ENCODE measurements at regions not wholly inside any gene's neighbourhood (a gene's known extent, or its start where the extent isn't known, plus 50 kb on each side); places are given as distances from the start of the nearest gene placed in this dataset.

DNA sequence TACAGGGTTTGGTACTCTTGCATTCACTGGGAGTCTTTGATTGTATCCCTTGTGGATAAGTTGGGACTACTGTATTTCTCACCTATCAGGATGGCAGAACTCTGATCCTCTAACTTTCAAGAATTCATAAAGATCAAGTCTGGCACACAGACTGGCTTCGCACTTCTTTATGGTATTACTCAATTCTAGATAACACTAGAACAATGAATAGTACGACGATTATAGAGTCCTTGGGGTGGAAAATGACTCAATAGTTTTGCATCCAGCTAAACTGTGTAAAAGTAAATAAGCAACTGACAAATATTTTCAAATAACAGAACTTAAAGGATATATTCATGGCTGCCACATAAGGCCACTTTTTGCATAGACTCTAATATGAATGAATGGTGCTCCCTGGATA lies 103.4 kb upstream of the MEX3C start:
- DNase-seq (ENCODE audit: low read depth, low spot score) (no peak), FAIRE-seq (no peak), ATAC-seq (peak; percentile 24; the same call in 1 of the 3 replicates)
- intact Hi-C loops (cut with micrococcal nuclease; ENCODE audit: unreplicated experiment) (no loop called here), in situ Hi-C loops (cut with MboI) (no loop called here)
- POLR2A ChIA-PET, result no interaction called here
- SMC1A ChIA-PET (ENCODE audit: uncharacterized antibody, unreplicated experiment), result no interaction called here
- no peak overlapping the region for H3K9ac ChIP-seq (ENCODE audit: control insufficient read depth, insufficient read depth, low read length)
- no peaks in the 10 kb centered on the region for H4K20me1 ChIP-seq (ENCODE audit: control insufficient read depth, insufficient read depth)
- RAD21 ChIA-PET (ENCODE audit: unreplicated experiment), result no interaction called here
- no peak overlapping the region for H3K4me2 ChIP-seq (ENCODE audit: control insufficient read depth, insufficient read depth)
- H3K36me3 ChIP-seq (ENCODE audit: control insufficient read depth in 2 of 2, insufficient read depth in 2 of 2, low read length in 1 of 2), result no peaks in the 10 kb centered on the region
- no peaks in the 10 kb centered on the region for H3K9me3 ChIP-seq (replicated peaks; ENCODE audit: control insufficient read depth, insufficient read depth, low read length)
- no TSS peak for BruUV-seq (replicated peaks)
- H3K4me3 ChIP-seq, result no peak overlapping the region
- H2AFZ ChIP-seq (ENCODE audit: control insufficient read depth, low read depth, low read length), result no peak overlapping the region
- no peaks in the 10 kb centered on the region for H3K79me2 ChIP-seq (ENCODE audit: control insufficient read depth, insufficient read depth, low read length)
- no peaks in the 10 kb centered on the region for H3K4me1 ChIP-seq (ENCODE audit: control insufficient read depth, insufficient read depth, low read length)
- TF ChIP-seq FOXK2 (IDR thresholded peaks at IDR 0.05) (no peak), TCF3 (IDR thresholded peaks at IDR 0.05; ENCODE audit: borderline replicate concordance, insufficient read depth, low read depth, low read length) (no peak), ETV6 (conservative IDR thresholded peaks at IDR 0.05 in 1 of 2, IDR thresholded peaks at IDR 0.05 in 1 of 2; ENCODE audit: borderline replicate concordance in 1 of 2, low read depth in 1 of 2) (no peak), SMAD5 (IDR thresholded peaks at IDR 0.05; ENCODE audit: low read depth) (no peak), SREBF1 (IDR thresholded peaks at IDR 0.05; ENCODE audit: low read length) (no peak), ZNF384 (IDR thresholded peaks at IDR 0.05; ENCODE audit: borderline replicate concordance, low read depth, low read length) (no peak), NRF1 (conservative IDR thresholded peaks at IDR 0.05; ENCODE audit: low read depth, low read length) (no peak), BRCA1 (IDR thresholded peaks at IDR 0.05; ENCODE audit: low read depth, low read length) (no peak), WRNIP1 (IDR thresholded peaks at IDR 0.05; ENCODE audit: borderline replicate concordance, low read depth, low read length) (no peak)
- TF ChIP-seq, protein P1, sequence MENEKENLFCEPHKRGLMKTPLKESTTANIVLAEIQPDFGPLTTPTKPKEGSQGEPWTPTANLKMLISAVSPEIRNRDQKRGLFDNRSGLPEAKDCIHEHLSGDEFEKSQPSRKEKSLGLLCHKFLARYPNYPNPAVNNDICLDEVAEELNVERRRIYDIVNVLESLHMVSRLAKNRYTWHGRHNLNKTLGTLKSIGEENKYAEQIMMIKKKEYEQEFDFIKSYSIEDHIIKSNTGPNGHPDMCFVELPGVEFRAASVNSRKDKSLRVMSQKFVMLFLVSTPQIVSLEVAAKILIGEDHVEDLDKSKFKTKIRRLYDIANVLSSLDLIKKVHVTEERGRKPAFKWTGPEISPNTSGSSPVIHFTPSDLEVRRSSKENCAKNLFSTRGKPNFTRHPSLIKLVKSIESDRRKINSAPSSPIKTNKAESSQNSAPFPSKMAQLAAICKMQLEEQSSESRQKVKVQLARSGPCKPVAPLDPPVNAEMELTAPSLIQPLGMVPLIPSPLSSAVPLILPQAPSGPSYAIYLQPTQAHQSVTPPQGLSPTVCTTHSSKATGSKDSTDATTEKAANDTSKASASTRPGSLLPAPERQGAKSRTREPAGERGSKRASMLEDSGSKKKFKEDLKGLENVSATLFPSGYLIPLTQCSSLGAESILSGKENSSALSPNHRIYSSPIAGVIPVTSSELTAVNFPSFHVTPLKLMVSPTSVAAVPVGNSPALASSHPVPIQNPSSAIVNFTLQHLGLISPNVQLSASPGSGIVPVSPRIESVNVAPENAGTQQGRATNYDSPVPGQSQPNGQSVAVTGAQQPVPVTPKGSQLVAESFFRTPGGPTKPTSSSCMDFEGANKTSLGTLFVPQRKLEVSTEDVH (IDR thresholded peaks at IDR 0.05; ENCODE audit: low read depth, partially characterized antibody), result no peak
- TF ChIP-seq, protein P2, sequence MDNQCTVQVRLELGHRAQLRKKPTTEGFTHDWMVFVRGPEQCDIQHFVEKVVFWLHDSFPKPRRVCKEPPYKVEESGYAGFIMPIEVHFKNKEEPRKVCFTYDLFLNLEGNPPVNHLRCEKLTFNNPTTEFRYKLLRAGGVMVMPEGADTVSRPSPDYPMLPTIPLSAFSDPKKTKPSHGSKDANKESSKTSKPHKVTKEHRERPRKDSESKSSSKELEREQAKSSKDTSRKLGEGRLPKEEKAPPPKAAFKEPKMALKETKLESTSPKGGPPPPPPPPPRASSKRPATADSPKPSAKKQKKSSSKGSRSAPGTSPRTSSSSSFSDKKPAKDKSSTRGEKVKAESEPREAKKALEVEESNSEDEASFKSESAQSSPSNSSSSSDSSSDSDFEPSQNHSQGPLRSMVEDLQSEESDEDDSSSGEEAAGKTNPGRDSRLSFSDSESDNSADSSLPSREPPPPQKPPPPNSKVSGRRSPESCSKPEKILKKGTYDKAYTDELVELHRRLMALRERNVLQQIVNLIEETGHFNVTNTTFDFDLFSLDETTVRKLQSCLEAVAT (IDR thresholded peaks at IDR 0.05), result no peak
- CTCF ChIA-PET, result no interaction called here
- 2% methylated on average over 3 of the region's 3 CpGs for WGBS (ENCODE audit: insufficient coverage, insufficient replicate concordance, low lambda C conversion rate, missing lambda C conversion rate)
- H3K27me3 ChIP-seq (replicated peaks in 1 of 2; ENCODE audit: control insufficient read depth in 2 of 2, insufficient read depth in 2 of 2, low read length in 1 of 2), result no peaks in the 10 kb centered on the region
- no peak overlapping the region for H3K27ac ChIP-seq (ENCODE audit: control insufficient read depth, insufficient read depth)

Data from GM12878 (cell line).